HCT116 (cell line): ENCODE measurements at regions not wholly inside any gene's neighbourhood (a gene's known extent, or its start where the extent isn't known, plus 50 kb on each side); places are given as distances from the start of the nearest gene placed in this dataset.

Experiments used
- CTCF ChIP-seq, 3 experiments: fragments of 200-600 bp in 1 of 3; sonication (generic) in 1 of 3; IDR thresholded peaks in 2 of 3; conservative IDR thresholded peaks in 1 of 3; 2 replicates each; pipeline ENCODE4 v1.5.1; 2012 to 2017; ENCODE audit warnings: low read depth in 2 of 3, low read length in 2 of 3, antibody characterized with exemption in 1 of 3, borderline replicate concordance in 1 of 3, control low read depth in 1 of 3, mild to moderate bottlenecking in 1 of 3, mixed read lengths in 1 of 3, mixed run types in 1 of 3, moderate library complexity in 1 of 3; ENCODE audit not compliant: insufficient read depth in 1 of 3
- EGR1 ChIP-seq: IDR thresholded peaks from 2 replicates; pipeline ENCODE4 v1.6.1; 2012; ENCODE audit warnings: low read depth
- EZH2phosphoT487 ChIP-seq: fragments of 200-600 bp; IDR thresholded peaks from 2 replicates; pipeline ENCODE4 v1.6.1; 2018; ENCODE audit warnings: antibody characterized with exemption, borderline replicate concordance
- POLR2A ChIP-seq: IDR thresholded peaks from 2 replicates; pipeline ENCODE4 v1.7.0; 2011; ENCODE audit warnings: borderline replicate concordance; ENCODE audit not compliant: insufficient read depth, insufficient read length; ENCODE audit errors: extremely low read depth
- POLR2AphosphoS5 ChIP-seq: IDR thresholded peaks from 2 replicates; pipeline ENCODE4 v1.6.1; 2011; ENCODE audit warnings: mild to moderate bottlenecking, low read depth, low read length, moderate library complexity
- YY1 ChIP-seq: IDR thresholded peaks from 2 replicates; pipeline ENCODE4 v1.6.1; 2011; ENCODE audit warnings: low read length, low read depth, moderate library complexity, mild to moderate bottlenecking; ENCODE audit not compliant: insufficient replicate concordance; ENCODE audit errors: extremely low read depth

- TF ChIP-seq POLR2A: no peak
- no peak for TF ChIP-seq YY1
- no peak for TF ChIP-seq EZH2phosphoT487
- TF ChIP-seq CTCF (IDR thresholded peaks at IDR 0.05 in 2 of 3, conservative IDR thresholded peaks at IDR 0.05 in 1 of 3; ENCODE audit: borderline replicate concordance in 1 of 3, insufficient read depth in 1 of 3, low read depth in 2 of 3, low read length in 2 of 3): no peak
- no peak for TF ChIP-seq POLR2AphosphoS5
- TF ChIP-seq EGR1: no peak
Measured at GRCh38 chr12:84644908-84645307, 267.7 kb downstream of the SLC6A15 start.
